ENCODE measurements at regions not wholly inside any gene's neighbourhood (a gene's known extent, or its start where the extent isn't known, plus 50 kb on each side); places are given as distances from the start of the nearest gene placed in this dataset.
"Not testable (repeated sequence)": the region's sequence is repeated elsewhere in the genome, so short reads cannot be mapped to it uniquely, and the experiment has no call there.

DNA sequence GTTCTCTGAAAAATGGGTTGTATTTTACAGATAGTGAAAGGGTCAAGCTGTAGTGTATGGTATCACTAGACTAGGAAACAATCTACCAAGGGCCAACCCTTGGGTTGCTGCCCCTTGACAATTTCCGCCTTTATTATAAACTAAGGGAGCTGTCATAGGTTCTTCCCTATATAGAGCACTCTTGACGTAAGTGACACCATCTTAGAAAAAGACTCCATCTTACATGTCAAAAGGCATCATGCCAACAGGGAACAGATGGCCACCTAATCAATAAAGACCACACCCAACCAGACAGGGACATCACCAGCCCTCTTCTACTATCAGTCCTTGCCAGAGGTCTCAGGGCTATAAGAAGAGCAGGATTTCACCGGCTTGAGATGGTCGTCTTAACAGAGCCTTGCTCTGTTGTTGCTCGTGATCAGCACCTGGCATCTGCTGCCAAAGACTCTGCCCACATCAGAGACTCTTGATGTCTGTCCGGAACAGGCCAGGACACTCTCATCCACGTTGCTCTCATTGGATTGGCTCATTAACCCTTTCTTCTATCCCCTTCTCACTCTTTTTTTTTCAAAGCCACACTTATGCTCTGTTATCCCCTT is 231.4 kb upstream of the PLGLB2 start:
- not testable (repeated sequence) for TF ChIP-seq CEBPB (IDR thresholded peaks at IDR 0.05; ENCODE audit: low read depth); CTCF (IDR thresholded peaks at IDR 0.05 in 2 of 3, conservative IDR thresholded peaks at IDR 0.05 in 1 of 3; ENCODE audit: borderline replicate concordance in 1 of 3, insufficient read depth in 1 of 3, low read depth in 2 of 3, low read length in 2 of 3); POLR2A (IDR thresholded peaks at IDR 0.05; ENCODE audit: borderline replicate concordance, extremely low read depth, insufficient read depth, insufficient read length); RAD21 (IDR thresholded peaks at IDR 0.05; ENCODE audit: low read depth); SP1 (IDR thresholded peaks at IDR 0.05; ENCODE audit: low read depth); ZNF274 (IDR thresholded peaks at IDR 0.05; ENCODE audit: low read depth, low read length); TCF7L2 (IDR thresholded peaks at IDR 0.05; ENCODE audit: borderline replicate concordance, extremely low read depth, insufficient read depth, insufficient read length); JUND (IDR thresholded peaks at IDR 0.05); EZH2phosphoT487 (IDR thresholded peaks at IDR 0.05; ENCODE audit: borderline replicate concordance); SIN3A (IDR thresholded peaks at IDR 0.05; ENCODE audit: low read depth); YY1 (IDR thresholded peaks at IDR 0.05; ENCODE audit: extremely low read depth, insufficient replicate concordance, low read depth, low read length); ELF1 (IDR thresholded peaks at IDR 0.05; ENCODE audit: borderline replicate concordance, low read depth); EGR1 (IDR thresholded peaks at IDR 0.05; ENCODE audit: low read depth)
- TF ChIP-seq, protein P1, sequence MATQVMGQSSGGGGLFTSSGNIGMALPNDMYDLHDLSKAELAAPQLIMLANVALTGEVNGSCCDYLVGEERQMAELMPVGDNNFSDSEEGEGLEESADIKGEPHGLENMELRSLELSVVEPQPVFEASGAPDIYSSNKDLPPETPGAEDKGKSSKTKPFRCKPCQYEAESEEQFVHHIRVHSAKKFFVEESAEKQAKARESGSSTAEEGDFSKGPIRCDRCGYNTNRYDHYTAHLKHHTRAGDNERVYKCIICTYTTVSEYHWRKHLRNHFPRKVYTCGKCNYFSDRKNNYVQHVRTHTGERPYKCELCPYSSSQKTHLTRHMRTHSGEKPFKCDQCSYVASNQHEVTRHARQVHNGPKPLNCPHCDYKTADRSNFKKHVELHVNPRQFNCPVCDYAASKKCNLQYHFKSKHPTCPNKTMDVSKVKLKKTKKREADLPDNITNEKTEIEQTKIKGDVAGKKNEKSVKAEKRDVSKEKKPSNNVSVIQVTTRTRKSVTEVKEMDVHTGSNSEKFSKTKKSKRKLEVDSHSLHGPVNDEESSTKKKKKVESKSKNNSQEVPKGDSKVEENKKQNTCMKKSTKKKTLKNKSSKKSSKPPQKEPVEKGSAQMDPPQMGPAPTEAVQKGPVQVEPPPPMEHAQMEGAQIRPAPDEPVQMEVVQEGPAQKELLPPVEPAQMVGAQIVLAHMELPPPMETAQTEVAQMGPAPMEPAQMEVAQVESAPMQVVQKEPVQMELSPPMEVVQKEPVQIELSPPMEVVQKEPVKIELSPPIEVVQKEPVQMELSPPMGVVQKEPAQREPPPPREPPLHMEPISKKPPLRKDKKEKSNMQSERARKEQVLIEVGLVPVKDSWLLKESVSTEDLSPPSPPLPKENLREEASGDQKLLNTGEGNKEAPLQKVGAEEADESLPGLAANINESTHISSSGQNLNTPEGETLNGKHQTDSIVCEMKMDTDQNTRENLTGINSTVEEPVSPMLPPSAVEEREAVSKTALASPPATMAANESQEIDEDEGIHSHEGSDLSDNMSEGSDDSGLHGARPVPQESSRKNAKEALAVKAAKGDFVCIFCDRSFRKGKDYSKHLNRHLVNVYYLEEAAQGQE (IDR thresholded peaks at IDR 0.05; ENCODE audit: low read depth), result not testable (repeated sequence)
